GM12878 (cell line): ENCODE measurements at regions not wholly inside any gene's neighbourhood (a gene's known extent, or its start where the extent isn't known, plus 50 kb on each side); places are given as distances from the start of the nearest gene placed in this dataset.

ENCODE experiments used
- ATAC-seq: fragments of 200-7000 bp; cut with Tn5 transposase; 3 replicates; pipeline ENCODE4 v1.9.1; 2020; ENCODE audit warnings: mild to moderate bottlenecking, moderate library complexity
- BruUV-seq: library from RNA; stranded (reverse); fragments of 400-500 nt; replicated peaks from 2 replicates; lab custom pipeline; 2021; lab: Mats Ljungman, UMichigan
- CTCF ChIA-PET: fragments of 300-600 bp; sonication (Branson Sonifier 250); formaldehyde crosslinking; extraction: SDS; loops from one replicate; lab custom pipeline; 2021; ENCODE audit warnings: inconsistent platforms; lab: Yijun Ruan, JAX
- POLR2A ChIA-PET: fragments of 350-600 bp; formaldehyde crosslinking; extraction: SDS; loops from one replicate; lab custom pipeline; 2021; ENCODE audit warnings: inconsistent platforms; lab: Charles Lee
- RAD21 ChIA-PET: fragments of 300-600 bp; sonication (Branson Sonifier 250); formaldehyde crosslinking; loops from one replicate; lab custom pipeline; 2023; ENCODE audit warnings: antibody characterized with exemption; ENCODE audit not compliant: unreplicated experiment; lab: Charles Lee
- SMC1A ChIA-PET: fragments of 300-600 bp; sonication (Branson Sonifier 250); formaldehyde crosslinking; loops from one replicate; lab custom pipeline; 2023; ENCODE audit not compliant: unreplicated experiment, uncharacterized antibody; lab: Charles Lee
- DNase-seq: peaks from one replicate; pipeline ENCODE4 v3.0.0-alpha.2; 2011; ENCODE audit warnings: low read depth, low spot score
- FAIRE-seq: peaks from 3 replicates; lab custom pipeline; 2011; peaks lifted over from hg19 to GRCh38; lab: Jason Lieb, UNC
- H2AFZ ChIP-seq: 2 replicates; pipeline ENCODE4 v1.6.0; 2011; ENCODE audit warnings: low read depth, low read length, control low read depth; ENCODE audit not compliant: control insufficient read depth
- H3K27ac ChIP-seq: 2 replicates; pipeline ENCODE4 v1.5.1; 2011; ENCODE audit warnings: control low read depth; ENCODE audit not compliant: control insufficient read depth, insufficient read depth
- H3K27me3 ChIP-seq, 2 experiments: replicated peaks in 1 of 2; 2 replicates each; pipeline versions ENCODE4 v1.6.0 to v1.6.1; 2011; ENCODE audit warnings: low read length in 1 of 2; ENCODE audit not compliant: control insufficient read depth in 2 of 2, insufficient read depth in 2 of 2
- H3K36me3 ChIP-seq, 2 experiments: 2 replicates each; pipeline ENCODE4 v1.5.1; 2011; ENCODE audit warnings: low read length in 1 of 2; ENCODE audit not compliant: control insufficient read depth in 2 of 2, insufficient read depth in 2 of 2
- H3K4me1 ChIP-seq: 2 replicates; pipeline ENCODE4 v1.6.1; 2011; ENCODE audit warnings: mild to moderate bottlenecking, low read length, moderate library complexity, mixed read lengths; ENCODE audit not compliant: control insufficient read depth, insufficient read depth
- H3K4me2 ChIP-seq: 2 replicates; pipeline ENCODE4 v1.6.0; 2011; ENCODE audit warnings: control low read depth; ENCODE audit not compliant: control insufficient read depth, insufficient read depth
- H3K4me3 ChIP-seq: fragments of 200-600 bp; sonication (generic); 2 replicates; pipeline ENCODE4 v1.5.1; 2016
- H3K79me2 ChIP-seq: 2 replicates; pipeline ENCODE4 v1.6.0; 2011; ENCODE audit warnings: low read length; ENCODE audit not compliant: control insufficient read depth, insufficient read depth
- H3K9ac ChIP-seq: 2 replicates; pipeline ENCODE4 v1.8.0; 2011; ENCODE audit warnings: low read length, control low read depth, mixed read lengths; ENCODE audit not compliant: control insufficient read depth, insufficient read depth
- H3K9me3 ChIP-seq: replicated peaks from 3 replicates; pipeline ENCODE4 v1.5.1; 2011; ENCODE audit warnings: mild to moderate bottlenecking, low read length; ENCODE audit not compliant: control insufficient read depth, insufficient read depth
- H4K20me1 ChIP-seq: 2 replicates; pipeline ENCODE4 v1.6.0; 2011; ENCODE audit not compliant: control insufficient read depth, insufficient read depth
- CHD4 ChIP-seq: fragments of 200-600 bp; sonication (generic); IDR thresholded peaks from 2 replicates; pipeline ENCODE4 v1.6.1; 2016; ENCODE audit warnings: mild to moderate bottlenecking
- EP300 ChIP-seq, 2 experiments: fragments of 150-350 bp in 1 of 2; IDR thresholded peaks; 2 replicates each; pipeline ENCODE4 v1.6.1; 2011 to 2012; ENCODE audit warnings: low read depth in 2 of 2, low read length in 2 of 2, borderline replicate concordance in 1 of 2, improper control_type of control experiment in 1 of 2, inconsistent platforms in 1 of 2; ENCODE audit not compliant: control insufficient read depth in 1 of 2
- HDAC6 ChIP-seq: fragments of 200-600 bp; sonication (generic); IDR thresholded peaks from one replicate; pipeline ENCODE4 v1.8.0; 2017; ENCODE audit warnings: antibody characterized with exemption; ENCODE audit not compliant: unreplicated experiment
- NFYA ChIP-seq: IDR thresholded peaks from 2 replicates; pipeline ENCODE4 v1.6.1; 2011; ENCODE audit warnings: low read depth, mild to moderate bottlenecking, low read length, improper control_type of control experiment, borderline replicate concordance
- NRF1 ChIP-seq: conservative IDR thresholded peaks from 2 replicates; pipeline ENCODE4 v1.6.1; 2011; ENCODE audit warnings: mild to moderate bottlenecking, low read depth, low read length, improper control_type of control experiment
- PAX5 ChIP-seq: IDR thresholded peaks from 2 replicates; pipeline ENCODE4 v1.6.1; 2011; ENCODE audit warnings: low read depth, low read length, borderline replicate concordance
- RELA ChIP-seq: fragments of 450-650 bp; IDR thresholded peaks from 2 replicates; pipeline ENCODE4 v1.8.0; 2014; ENCODE audit warnings: borderline replicate concordance; ENCODE audit not compliant: partially characterized antibody
- SIN3A ChIP-seq: IDR thresholded peaks from 2 replicates; pipeline ENCODE4 v1.6.1; 2012; ENCODE audit warnings: low read depth, low read length, improper control_type of control experiment
- SMC3 ChIP-seq: IDR thresholded peaks from 2 replicates; pipeline ENCODE4 v1.6.1; 2011; ENCODE audit warnings: low read length, improper control_type of control experiment, borderline replicate concordance
- STAT1 ChIP-seq: fragments of 450-650 bp; conservative IDR thresholded peaks from 2 replicates; pipeline ENCODE4 v1.6.1; 2014; ENCODE audit warnings: antibody characterized with exemption, mild to moderate bottlenecking
- YY1 ChIP-seq: IDR thresholded peaks from 2 replicates; pipeline ENCODE4 v1.6.1; 2011; ENCODE audit warnings: low read depth, mild to moderate bottlenecking, low read length
- ZNF207 ChIP-seq: fragments of 450-650 bp; IDR thresholded peaks from 2 replicates; pipeline ENCODE4 v1.6.1; 2014; ENCODE audit warnings: antibody characterized with exemption, mild to moderate bottlenecking, borderline replicate concordance
- ZSCAN29 ChIP-seq: fragments of 450-650 bp; IDR thresholded peaks from 2 replicates; pipeline ENCODE4 v1.6.1; 2017; ENCODE audit warnings: mild to moderate bottlenecking, moderate library complexity
- in situ Hi-C: fragments of 300-500 bp; cut with MboI; formaldehyde crosslinking; loops from 9 replicates; pipeline ENCODE4 v1.14.3; 2018; ENCODE audit warnings: mixed read lengths
- intact Hi-C: fragments of 100-400 bp; cut with micrococcal nuclease; formaldehyde crosslinking; loops from one replicate; pipeline ENCODE4 v1.14.2; 2022; ENCODE audit not compliant: unreplicated experiment
- TF ChIP-seq, protein P1 (sequence below): fragments of 450-650 bp; IDR thresholded peaks from 2 replicates; pipeline ENCODE4 v1.6.1; 2017; ENCODE audit warnings: mild to moderate bottlenecking, low read depth, inconsistent platforms; ENCODE audit not compliant: poor library complexity, severe bottlenecking

GRCh38 chr2:76413436-76413835, 702.7 kb upstream of the GCFC2 start:
- H3K9ac ChIP-seq = no peak overlapping the region
- H3K36me3 ChIP-seq = no peaks in the 10 kb centered on the region
- DNase-seq = no peak
- H3K79me2 ChIP-seq = no peaks in the 10 kb centered on the region
- H3K4me2 ChIP-seq = no peak overlapping the region
- H2AFZ ChIP-seq = no peak overlapping the region
- RAD21 ChIA-PET = no interaction called here
- in situ Hi-C loops (no loop called here), intact Hi-C loops (no loop called here)
- H3K27ac ChIP-seq = no peak overlapping the region
- H3K27me3 ChIP-seq = no peaks in the 10 kb centered on the region
- no peaks in the 10 kb centered on the region for H4K20me1 ChIP-seq
- POLR2A ChIA-PET = no interaction called here
- BruUV-seq = no TSS peak
- CTCF ChIA-PET = no interaction called here
- no peaks in the 10 kb centered on the region for H3K9me3 ChIP-seq
- no peak for ATAC-seq
- TF ChIP-seq HDAC6 = no peak
- no peak for TF ChIP-seq NFYA
- no peak for TF ChIP-seq STAT1
- TF ChIP-seq YY1 = no peak
- TF ChIP-seq EP300 (IDR thresholded peaks at IDR 0.05; ENCODE audit: borderline replicate concordance in 1 of 2, control insufficient read depth in 1 of 2, low read depth in 2 of 2, low read length in 2 of 2) = no peak
- TF ChIP-seq ZNF207 = no peak
- TF ChIP-seq, protein P1, sequence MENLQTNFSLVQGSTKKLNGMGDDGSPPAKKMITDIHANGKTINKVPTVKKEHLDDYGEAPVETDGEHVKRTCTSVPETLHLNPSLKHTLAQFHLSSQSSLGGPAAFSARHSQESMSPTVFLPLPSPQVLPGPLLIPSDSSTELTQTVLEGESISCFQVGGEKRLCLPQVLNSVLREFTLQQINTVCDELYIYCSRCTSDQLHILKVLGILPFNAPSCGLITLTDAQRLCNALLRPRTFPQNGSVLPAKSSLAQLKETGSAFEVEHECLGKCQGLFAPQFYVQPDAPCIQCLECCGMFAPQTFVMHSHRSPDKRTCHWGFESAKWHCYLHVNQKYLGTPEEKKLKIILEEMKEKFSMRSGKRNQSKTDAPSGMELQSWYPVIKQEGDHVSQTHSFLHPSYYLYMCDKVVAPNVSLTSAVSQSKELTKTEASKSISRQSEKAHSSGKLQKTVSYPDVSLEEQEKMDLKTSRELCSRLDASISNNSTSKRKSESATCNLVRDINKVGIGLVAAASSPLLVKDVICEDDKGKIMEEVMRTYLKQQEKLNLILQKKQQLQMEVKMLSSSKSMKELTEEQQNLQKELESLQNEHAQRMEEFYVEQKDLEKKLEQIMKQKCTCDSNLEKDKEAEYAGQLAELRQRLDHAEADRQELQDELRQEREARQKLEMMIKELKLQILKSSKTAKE = no peak
- TF ChIP-seq SMC3 = no peak
- TF ChIP-seq RELA = no peak
- TF ChIP-seq SIN3A = no peak
- no peak for TF ChIP-seq CHD4
- TF ChIP-seq NRF1 = no peak
- no peak for TF ChIP-seq ZSCAN29
- no peak for TF ChIP-seq PAX5
- SMC1A ChIA-PET = interaction anchor here (0.9 to 1.5 kb wide), 2 partner anchors 8 to 20 kb away, joined by 4 to 5 read pairs; no protein-coding TSS in a partner anchor
- no peaks in the 10 kb centered on the region for H3K4me1 ChIP-seq
- H3K4me3 ChIP-seq = no peak overlapping the region
- no peak for FAIRE-seq
